ENCODE measurements at regions not wholly inside any gene's neighbourhood (a gene's known extent, or its start where the extent isn't known, plus 50 kb on each side); places are given as distances from the start of the nearest gene placed in this dataset.
"Not testable (repeated sequence)": the region's sequence is repeated elsewhere in the genome, so short reads cannot be mapped to it uniquely, and the experiment has no call there.

GRCh38 chr18:78268226-78268988 is 711.2 kb upstream of the SALL3 start:
- Mint-ChIP-seq H3K9me3 (peaks cover 5% of the 10 kb centered on the region), H3K4me1 (ENCODE audit: low read depth) (no peaks in the 10 kb centered on the region), H3K27me3 (no peaks in the 10 kb centered on the region), H3K27ac (no peak overlapping the region), H3K4me3 (no peak overlapping the region), H3K36me3 (no peaks in the 10 kb centered on the region)
- POLR2A ChIA-PET: no interaction called here
- DNase-seq: no peak
- CTCF ChIA-PET: no interaction called here
- intact Hi-C loops (cut with micrococcal nuclease): no loop called here

DNA sequence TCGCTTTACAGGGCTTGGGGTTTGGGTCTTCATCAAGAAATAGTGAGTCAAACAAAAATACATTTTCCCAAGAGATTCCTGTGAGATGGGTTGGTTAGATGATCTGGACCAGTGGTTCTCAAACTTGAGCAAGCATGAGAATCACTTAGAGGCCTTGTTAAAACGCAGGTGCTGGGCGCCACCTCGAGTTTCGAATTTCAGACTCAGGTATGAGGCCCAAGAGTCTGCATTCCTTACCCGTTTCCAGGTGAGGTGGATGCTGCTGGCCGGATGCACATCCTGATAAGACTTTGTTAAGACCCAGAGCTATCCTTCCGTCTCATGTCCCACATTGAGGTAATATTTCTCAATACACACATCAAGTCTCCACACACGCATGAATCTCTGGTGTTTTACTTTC is 707.8 kb upstream of the SALL3 start:
- H3K9me3 Mint-ChIP-seq: peaks cover 17% of the 10 kb centered on the region
- CTCF ChIA-PET: no interaction called here
- POLR2A ChIA-PET: no interaction called here
- peaks cover 2% of the 10 kb centered on the region for H3K36me3 Mint-ChIP-seq
- no peak for DNase-seq
- intact Hi-C loops (cut with micrococcal nuclease): no loop called here
- no peak overlapping the region for H3K4me3 Mint-ChIP-seq
- no peaks in the 10 kb centered on the region for H3K27me3 Mint-ChIP-seq
- no peak overlapping the region for H3K27ac Mint-ChIP-seq
- H3K4me1 Mint-ChIP-seq (ENCODE audit: low read depth): no peaks in the 10 kb centered on the region

- ChIA-PET CTCF (no interaction called here), POLR2A (no interaction called here)
- Mint-ChIP-seq H3K36me3 (peaks cover 2% of the 10 kb centered on the region), H3K4me3 (no peak overlapping the region), H3K9me3 (peaks cover 12% of the 10 kb centered on the region), H3K4me1 (ENCODE audit: low read depth) (no peaks in the 10 kb centered on the region), H3K27me3 (no peaks in the 10 kb centered on the region), H3K27ac (no peak overlapping the region)
- intact Hi-C loops (cut with micrococcal nuclease): no loop called here
- no peak for DNase-seq
Observed at GRCh38 chr18:78273876-78274275, 705.7 kb upstream of the SALL3 start.

DNA sequence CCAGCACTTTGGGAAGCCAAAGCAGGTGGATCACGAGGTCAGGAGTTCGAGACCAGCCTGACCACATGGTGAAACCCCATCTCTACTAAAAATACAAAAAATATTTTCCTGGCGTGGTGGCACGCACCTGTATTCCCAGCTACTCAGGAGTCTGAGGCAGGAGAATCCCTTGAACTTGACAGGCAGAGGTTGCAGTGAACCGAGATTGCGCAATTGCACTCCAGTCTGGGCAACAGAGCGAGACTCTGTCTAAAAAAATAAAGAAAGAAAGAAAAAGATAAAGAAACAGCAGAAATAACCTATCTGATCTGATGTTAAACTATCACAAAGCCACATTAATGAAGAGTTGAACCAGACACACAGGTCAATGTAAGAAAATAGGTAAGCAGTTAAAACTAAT is 696.2 kb upstream of the SALL3 start:
- H3K9me3 Mint-ChIP-seq; H3K4me3 Mint-ChIP-seq; H3K36me3 Mint-ChIP-seq; H3K4me1 Mint-ChIP-seq (ENCODE audit: low read depth); intact Hi-C loops (cut with micrococcal nuclease); DNase-seq; POLR2A ChIA-PET; H3K27me3 Mint-ChIP-seq; H3K27ac Mint-ChIP-seq; CTCF ChIA-PET: not testable (repeated sequence)

DNA sequence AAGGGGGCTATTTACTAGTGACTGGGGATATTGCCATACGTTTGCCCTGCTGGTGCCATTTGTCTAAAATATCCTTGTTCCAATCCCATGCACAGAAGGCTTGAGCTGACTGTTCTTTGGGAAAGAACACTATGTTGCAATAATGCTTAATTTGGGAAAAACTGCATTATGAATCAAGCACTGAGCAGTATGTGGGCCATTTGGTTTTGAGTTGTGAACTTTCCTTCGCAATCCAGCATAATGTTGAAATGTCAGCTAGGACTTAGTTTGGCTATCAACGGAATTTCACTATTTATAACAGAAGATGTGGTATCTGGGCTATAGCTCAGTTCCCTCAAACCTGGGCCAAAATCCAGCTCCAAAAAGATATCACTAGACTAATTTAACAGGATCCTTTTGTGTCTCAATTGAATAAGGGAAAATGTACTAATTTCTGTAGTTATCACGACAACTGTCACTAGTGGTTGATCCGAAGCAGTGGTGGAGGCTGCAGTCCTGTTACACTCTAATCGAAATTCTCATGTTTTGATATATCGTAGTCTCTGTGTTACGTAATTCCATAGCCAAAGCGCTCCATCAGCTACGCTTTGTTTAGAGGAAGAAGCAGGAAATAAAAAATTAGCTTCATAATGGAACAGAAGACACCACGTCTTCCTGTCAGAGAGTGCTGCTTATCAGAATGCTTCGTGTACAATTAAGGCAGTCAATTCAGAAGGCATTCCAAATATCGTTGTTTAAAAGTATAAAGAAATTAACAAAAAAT is 686.8 kb upstream of the SALL3 start:
- Mint-ChIP-seq H3K27me3 (no peaks in the 10 kb centered on the region), H3K36me3 (no peaks in the 10 kb centered on the region), H3K27ac (no peak overlapping the region), H3K9me3 (no peaks in the 10 kb centered on the region), H3K4me1 (ENCODE audit: low read depth) (no peaks in the 10 kb centered on the region), H3K4me3 (no peak overlapping the region)
- ChIA-PET CTCF (no interaction called here), POLR2A (no interaction called here)
- intact Hi-C loops (cut with micrococcal nuclease): no loop called here
- no peak for DNase-seq

DNA sequence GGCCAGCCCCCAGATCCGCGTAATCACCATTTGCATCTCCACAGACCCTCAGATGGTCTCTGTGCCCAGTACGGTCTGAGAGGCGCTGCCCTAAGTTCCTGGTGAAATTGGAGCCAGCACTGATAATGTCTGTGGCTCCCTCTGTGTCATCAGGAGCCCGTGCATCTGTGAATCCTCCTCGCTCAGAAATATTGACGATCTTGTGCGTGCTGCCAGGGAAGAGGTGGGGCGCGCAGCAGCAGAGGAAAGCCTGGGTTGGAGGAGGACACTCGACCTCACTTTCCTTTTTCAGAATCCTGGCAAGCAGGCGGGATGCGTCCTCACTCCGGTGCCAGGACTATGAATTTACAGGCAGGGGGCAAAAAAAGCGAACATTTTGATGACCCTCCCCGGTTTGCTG is 686.1 kb upstream of the SALL3 start:
- POLR2A ChIA-PET: no interaction called here
- Mint-ChIP-seq H3K9me3 (no peaks in the 10 kb centered on the region), H3K4me1 (ENCODE audit: low read depth) (no peaks in the 10 kb centered on the region), H3K4me3 (no peak overlapping the region), H3K27me3 (no peaks in the 10 kb centered on the region), H3K36me3 (no peaks in the 10 kb centered on the region), H3K27ac (no peak overlapping the region)
- CTCF ChIA-PET: no interaction called here
- intact Hi-C loops (cut with micrococcal nuclease): no loop called here
- DNase-seq: no peak

DNA sequence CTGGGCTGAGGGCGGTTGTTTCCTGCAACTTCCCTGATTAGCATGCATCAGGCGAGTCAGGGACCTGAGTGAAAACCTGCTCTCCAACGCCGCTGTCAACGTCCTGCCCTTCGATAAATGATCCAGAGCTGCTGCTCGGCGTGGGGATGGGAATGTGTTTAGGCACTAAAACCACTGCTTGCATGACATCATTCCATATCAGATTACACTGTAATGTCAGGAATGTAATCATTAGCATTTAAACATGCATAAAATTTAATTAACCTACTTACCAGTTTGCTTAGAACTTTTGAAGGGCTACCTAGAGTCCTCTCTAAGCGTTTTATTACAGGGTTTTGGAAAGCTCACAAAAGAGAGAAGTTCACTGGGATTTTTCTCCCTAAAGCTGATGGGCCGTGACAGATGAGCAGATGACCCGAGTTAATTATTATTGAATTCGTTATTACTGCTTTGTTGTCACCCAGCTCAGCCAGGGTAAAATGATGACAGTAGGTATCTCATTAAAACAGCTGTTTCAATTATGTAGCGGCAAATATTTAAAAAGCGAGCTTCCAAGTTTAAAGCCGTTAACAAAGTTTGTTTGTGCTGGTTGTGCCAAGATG is 685.6 kb upstream of the SALL3 start:
- no peak overlapping the region for H3K27ac Mint-ChIP-seq
- no peak for DNase-seq
- POLR2A ChIA-PET: no interaction called here
- intact Hi-C loops (cut with micrococcal nuclease): no loop called here
- no peak overlapping the region for H3K4me3 Mint-ChIP-seq
- H3K36me3 Mint-ChIP-seq: no peaks in the 10 kb centered on the region
- no peaks in the 10 kb centered on the region for H3K27me3 Mint-ChIP-seq
- CTCF ChIA-PET: no interaction called here
- no peaks in the 10 kb centered on the region for H3K4me1 Mint-ChIP-seq (ENCODE audit: low read depth)
- H3K9me3 Mint-ChIP-seq: no peaks in the 10 kb centered on the region

DNA sequence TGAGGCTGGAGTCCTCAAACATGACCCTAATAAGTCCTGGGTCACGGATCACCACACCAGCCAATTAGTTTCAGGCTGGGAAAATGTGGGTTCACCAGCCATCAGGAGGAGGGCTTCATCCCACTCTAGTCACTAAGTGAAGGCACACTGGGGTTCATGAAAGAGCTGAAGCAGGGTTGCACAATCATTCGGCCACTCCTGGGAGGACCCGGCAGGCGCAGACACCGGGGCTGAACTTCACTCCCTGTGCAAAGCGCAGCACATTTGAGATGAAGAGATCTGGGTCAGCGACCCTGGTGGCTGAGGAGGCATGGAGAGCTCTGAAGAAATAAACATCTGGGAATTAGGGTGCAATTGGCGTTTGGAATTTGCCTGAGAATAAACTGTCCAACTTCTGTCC is 684.4 kb upstream of the SALL3 start:
- Mint-ChIP-seq H3K9me3 (no peaks in the 10 kb centered on the region), H3K36me3 (no peaks in the 10 kb centered on the region), H3K27ac (no peak overlapping the region), H3K4me1 (ENCODE audit: low read depth) (no peaks in the 10 kb centered on the region), H3K4me3 (no peak overlapping the region), H3K27me3 (no peaks in the 10 kb centered on the region)
- no peak for DNase-seq
- intact Hi-C loops (cut with micrococcal nuclease): no loop called here
- POLR2A ChIA-PET: no interaction called here
- CTCF ChIA-PET: no interaction called here

DNA sequence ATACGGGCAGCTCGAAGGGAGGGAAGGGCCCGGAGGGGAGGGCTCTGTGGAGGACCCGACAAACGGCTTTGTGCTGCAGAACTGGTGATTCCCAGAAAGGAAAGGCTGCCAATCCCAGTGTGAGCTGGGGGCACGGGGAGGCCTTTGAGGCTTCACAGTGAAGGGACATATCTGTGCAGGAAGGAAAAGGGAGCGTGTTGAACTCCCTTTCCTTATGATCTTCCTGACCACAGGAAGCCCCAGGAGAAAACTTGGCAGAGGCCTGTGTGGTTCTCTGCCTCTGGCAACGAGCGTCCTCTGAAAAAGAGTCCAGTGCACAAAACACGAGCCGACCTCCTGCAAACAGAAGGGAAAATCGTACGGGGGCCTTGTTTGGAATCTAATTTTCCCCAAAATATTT is 683.5 kb upstream of the SALL3 start:
- Mint-ChIP-seq H3K4me3 (no peak overlapping the region), H3K4me1 (ENCODE audit: low read depth) (no peaks in the 10 kb centered on the region), H3K27ac (no peak overlapping the region), H3K27me3 (no peaks in the 10 kb centered on the region), H3K36me3 (no peaks in the 10 kb centered on the region), H3K9me3 (no peaks in the 10 kb centered on the region)
- ChIA-PET CTCF (no interaction called here), POLR2A (no interaction called here)
- intact Hi-C loops (cut with micrococcal nuclease): no loop called here
- DNase-seq: no peak

DNA sequence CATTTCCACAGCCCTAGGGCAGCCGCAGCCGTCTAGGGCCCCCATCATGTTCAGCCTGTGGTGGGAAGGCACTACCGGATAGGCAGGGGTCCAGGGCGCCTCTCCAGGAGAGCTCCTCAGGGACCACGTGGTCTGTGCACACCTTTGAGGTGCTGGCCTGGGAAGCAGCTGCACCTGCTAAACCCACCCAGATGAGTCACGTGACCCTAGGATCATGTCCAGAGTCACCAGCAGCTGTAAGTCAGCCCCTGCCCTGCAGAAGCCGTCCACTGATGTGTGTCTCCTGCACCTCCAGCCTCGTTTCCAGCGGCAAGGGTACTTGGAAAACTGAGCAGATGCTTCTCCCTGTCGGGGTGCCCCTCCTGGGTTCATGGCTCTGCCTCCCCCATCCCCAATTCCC is 682.6 kb upstream of the SALL3 start:
- no peak overlapping the region for H3K4me3 Mint-ChIP-seq
- H3K27ac Mint-ChIP-seq: no peak overlapping the region
- H3K9me3 Mint-ChIP-seq: no peaks in the 10 kb centered on the region
- DNase-seq: no peak
- no peaks in the 10 kb centered on the region for H3K4me1 Mint-ChIP-seq (ENCODE audit: low read depth)
- H3K27me3 Mint-ChIP-seq: no peaks in the 10 kb centered on the region
- intact Hi-C loops (cut with micrococcal nuclease): no loop called here
- ChIA-PET CTCF (no interaction called here), POLR2A (no interaction called here)
- no peaks in the 10 kb centered on the region for H3K36me3 Mint-ChIP-seq

DNA sequence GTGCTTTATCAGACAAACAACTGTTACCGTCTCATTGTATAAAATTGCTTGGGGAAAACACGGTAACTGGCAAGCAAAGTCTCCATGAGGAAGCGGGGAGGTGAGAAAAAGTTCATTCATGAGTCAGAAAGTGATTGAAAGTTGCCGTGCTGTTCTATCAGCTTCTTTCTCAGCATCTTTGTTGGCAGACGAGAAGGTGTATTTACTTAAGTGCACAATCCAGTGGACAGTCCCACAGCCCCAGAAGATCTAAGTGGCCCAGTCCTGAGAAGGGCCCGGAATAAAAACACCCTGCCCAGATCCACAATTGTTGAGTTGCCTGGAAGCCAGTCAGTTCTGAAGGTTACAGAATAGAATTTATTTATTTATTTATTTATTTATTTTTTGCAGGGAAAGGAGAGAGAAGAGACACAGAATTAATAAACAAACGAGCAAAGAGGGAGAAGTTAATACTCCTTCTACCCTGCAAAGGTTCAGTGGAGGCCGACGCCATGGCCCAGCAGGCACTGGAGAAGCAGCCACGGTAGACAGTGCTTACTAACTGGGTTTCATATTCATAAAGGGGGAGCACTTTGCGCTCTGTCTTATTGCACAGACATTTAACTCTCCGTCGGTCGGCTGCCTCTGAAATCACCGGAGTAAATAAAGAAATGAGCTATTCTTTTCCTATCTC is 676.0 kb upstream of the SALL3 start:
- H3K27ac Mint-ChIP-seq: no peak overlapping the region

DNA sequence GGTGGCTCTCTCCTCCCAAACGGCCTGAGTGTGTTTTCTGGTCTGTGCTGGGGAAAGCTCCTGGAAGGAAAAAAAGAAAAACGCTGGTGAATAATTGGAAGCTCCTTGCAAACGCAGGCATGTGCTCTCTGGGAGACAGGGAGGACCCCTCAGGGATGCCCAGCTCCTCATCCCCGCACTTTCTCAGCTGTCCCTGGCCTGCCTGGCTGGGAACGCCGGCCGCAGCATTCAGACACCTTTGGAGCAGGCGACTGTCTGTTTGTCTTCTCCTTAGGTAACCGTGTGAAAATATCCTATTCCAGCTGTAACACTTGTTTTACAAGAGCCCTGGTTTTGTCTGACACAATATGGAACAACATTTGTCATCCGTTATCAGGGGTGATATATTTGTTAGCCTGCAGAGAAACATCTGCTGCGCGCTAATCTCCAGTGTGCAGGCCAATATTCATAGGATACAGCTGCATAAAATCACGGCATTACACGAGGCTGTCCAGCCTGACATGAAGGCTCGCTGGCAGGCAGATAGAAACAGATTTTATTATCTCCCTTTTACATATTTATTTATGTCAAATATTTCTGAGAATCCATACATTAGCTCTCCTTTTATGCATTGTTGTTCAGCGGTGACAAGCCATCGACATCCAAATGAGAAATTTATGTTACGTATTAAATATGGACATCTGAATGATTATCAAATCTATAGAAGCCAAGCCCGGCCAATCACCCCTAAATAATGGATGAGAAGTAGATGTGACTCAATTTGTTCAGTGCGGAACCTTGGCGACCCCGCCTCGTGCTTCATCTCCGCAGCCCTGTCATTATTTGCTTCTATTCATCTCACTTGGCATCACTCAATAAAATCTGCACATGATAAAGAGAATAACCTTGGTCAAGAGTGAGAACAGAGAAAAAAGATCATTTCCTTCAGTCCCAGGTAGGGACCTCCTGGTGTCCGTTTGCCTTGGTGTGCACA is 675.1 kb upstream of the SALL3 start:
- ChIA-PET POLR2A (no interaction called here), CTCF (no interaction called here)
- H3K27me3 Mint-ChIP-seq: peaks cover 3% of the 10 kb centered on the region
- H3K4me1 Mint-ChIP-seq (ENCODE audit: low read depth): no peaks in the 10 kb centered on the region
- DNase-seq: no peak
- H3K4me3 Mint-ChIP-seq: no peak overlapping the region
- no peaks in the 10 kb centered on the region for H3K9me3 Mint-ChIP-seq
- H3K27ac Mint-ChIP-seq: no peak overlapping the region
- intact Hi-C loops (cut with micrococcal nuclease): no loop called here
- no peaks in the 10 kb centered on the region for H3K36me3 Mint-ChIP-seq

More for the DNA sequence above, 676.0 kb upstream of the SALL3 start:
- Mint-ChIP-seq H3K27me3 (peaks cover 3% of the 10 kb centered on the region), H3K4me3 (no peak overlapping the region), H3K9me3 (no peaks in the 10 kb centered on the region), H3K36me3 (no peaks in the 10 kb centered on the region), H3K4me1 (ENCODE audit: low read depth) (no peaks in the 10 kb centered on the region)
- intact Hi-C loops (cut with micrococcal nuclease): no loop called here
- no peak for DNase-seq
- POLR2A ChIA-PET: no interaction called here
- CTCF ChIA-PET: no interaction called here
